Smooth muscle cell (in vitro differentiated cells): ENCODE measurements at regions not wholly inside any gene's neighbourhood (a gene's known extent, or its start where the extent isn't known, plus 50 kb on each side); places are given as distances from the start of the nearest gene placed in this dataset.
A peak's percentile ranks its signal among the peaks of the same experiment; 100 is the strongest.

Experiments used
- DNase-seq: peaks from one replicate; lab custom pipeline; 2025; ENCODE audit not compliant: unreplicated experiment; lab: John Stamatoyannopoulos, UW
- H2AFZ ChIP-seq: fragments of 200-600 bp; sonication (generic); 2 replicates; pipeline ENCODE4 v1.6.0; 2016; ENCODE audit warnings: antibody characterized with exemption, low read depth, mild to moderate bottlenecking
- H3F3A ChIP-seq: fragments of 200-600 bp; sonication (generic); 2 replicates; pipeline ENCODE4 v1.6.0; 2017; ENCODE audit warnings: antibody characterized with exemption, low read depth
- H3K27ac ChIP-seq: fragments of 200-600 bp; sonication (generic); 2 replicates; pipeline ENCODE4 v1.5.1; 2016; ENCODE audit warnings: low read depth, mild to moderate bottlenecking
- H3K27me3 ChIP-seq: fragments of 200-600 bp; sonication (generic); 2 replicates; pipeline ENCODE4 v1.6.1; 2016; ENCODE audit warnings: low read depth, mild to moderate bottlenecking
- H3K36me3 ChIP-seq: fragments of 200-600 bp; sonication (generic); 2 replicates; pipeline ENCODE4 v1.5.1; 2016; ENCODE audit warnings: low read depth
- H3K4me1 ChIP-seq: fragments of 200-600 bp; sonication (generic); 2 replicates; pipeline ENCODE4 v1.5.1; 2016; ENCODE audit warnings: low read depth
- H3K4me2 ChIP-seq: fragments of 200-600 bp; sonication (generic); 2 replicates; pipeline ENCODE4 v1.6.0; 2016; ENCODE audit warnings: mild to moderate bottlenecking
- H3K4me3 ChIP-seq: fragments of 200-600 bp; sonication (generic); 2 replicates; pipeline ENCODE4 v1.5.1; 2016; ENCODE audit warnings: mild to moderate bottlenecking
- H3K79me2 ChIP-seq: fragments of 200-600 bp; sonication (generic); 2 replicates; pipeline ENCODE4 v1.6.0; 2016; ENCODE audit warnings: low read depth, mild to moderate bottlenecking
- H3K9ac ChIP-seq: fragments of 200-600 bp; sonication (generic); 2 replicates; pipeline ENCODE4 v1.6.0; 2016; ENCODE audit warnings: low read depth
- H3K9me3 ChIP-seq: fragments of 200-600 bp; sonication (generic); replicated peaks from 2 replicates; pipeline ENCODE4 v1.5.1; 2016; ENCODE audit warnings: low read depth
- H4K20me1 ChIP-seq: fragments of 200-600 bp; sonication (generic); 2 replicates; pipeline ENCODE4 v1.6.0; 2016; ENCODE audit warnings: low read depth
- CTCF ChIP-seq: fragments of 200-600 bp; sonication (generic); IDR thresholded peaks from 2 replicates; pipeline ENCODE4 v1.5.1; 2017; ENCODE audit warnings: borderline replicate concordance, mild to moderate bottlenecking, antibody characterized with exemption; ENCODE audit not compliant: insufficient read depth, poor library complexity, severe bottlenecking
- WGBS: methylation state at CpG from one replicate; pipeline ENCODE4 v1.1.7; 2016; ENCODE audit warnings: low lambda C conversion rate; 5-methylcytosine and 5-hydroxymethylcytosine counted together

GRCh38 chr10:28775773-28776172 is 98.5 kb downstream of the BAMBI start:
- Histone ChIP-seq H3K36me3 (no peaks in the 10 kb centered on the region), H3K79me2 (no peaks in the 10 kb centered on the region), H3K4me3 (no peak overlapping the region), H3K27ac (no peak overlapping the region), H3K27me3 (no peaks in the 10 kb centered on the region), H3K4me1 (peaks cover 4% of the 10 kb centered on the region), H3K9me3 (no peaks in the 10 kb centered on the region), H4K20me1 (no peaks in the 10 kb centered on the region), H3K4me2 (no peak overlapping the region), H2AFZ (no peak overlapping the region), H3K9ac (no peak overlapping the region), H3F3A (no peaks in the 10 kb centered on the region)
- TF ChIP-seq CTCF: no peak
- DNase-seq: no peak
- WGBS: 96% methylated on average over 3 of the region's 3 CpGs

- no peaks in the 10 kb centered on the region for H4K20me1 ChIP-seq
Observed at GRCh38 chr10:28776519-28776918, 99.2 kb downstream of the BAMBI start.

GRCh38 chr10:28777911-28778310 is 100.6 kb downstream of the BAMBI start:
- no peaks in the 10 kb centered on the region for H3K27me3 ChIP-seq
- DNase-seq: no peak
- peak overlapping the region; percentile 8 for H3K27ac ChIP-seq
- no peaks in the 10 kb centered on the region for H3K36me3 ChIP-seq
- no peaks in the 10 kb centered on the region for H3K79me2 ChIP-seq
- no peak for TF ChIP-seq CTCF
- no peak overlapping the region for H3K4me3 ChIP-seq
- H3F3A ChIP-seq: no peaks in the 10 kb centered on the region
- H3K4me1 ChIP-seq: peaks cover 4% of the 10 kb centered on the region
- no peak overlapping the region for H3K9ac ChIP-seq
- no peaks in the 10 kb centered on the region for H4K20me1 ChIP-seq
- 85% methylated on average over 2 of the region's 2 CpGs for WGBS
- H2AFZ ChIP-seq: no peak overlapping the region
- no peaks in the 10 kb centered on the region for H3K9me3 ChIP-seq
- no peak overlapping the region for H3K4me2 ChIP-seq

More at GRCh38 chr10:28776519-28776918, 99.2 kb downstream of the BAMBI start:
- Histone ChIP-seq H3K4me1 (peaks cover 4% of the 10 kb centered on the region), H3K4me2 (no peak overlapping the region), H3F3A (no peaks in the 10 kb centered on the region), H2AFZ (no peak overlapping the region), H3K27ac (no peak overlapping the region), H3K4me3 (no peak overlapping the region), H3K9ac (no peak overlapping the region), H3K27me3 (no peaks in the 10 kb centered on the region), H3K36me3 (no peaks in the 10 kb centered on the region), H3K9me3 (no peaks in the 10 kb centered on the region), H3K79me2 (no peaks in the 10 kb centered on the region)
- WGBS: 89% methylated on average over 2 of the region's 2 CpGs
- TF ChIP-seq CTCF: no peak
- DNase-seq: no peak

GRCh38 chr10:28778524-28778923 is 101.2 kb downstream of the BAMBI start:
- no peaks in the 10 kb centered on the region for H3K9me3 ChIP-seq
- peaks cover 9% of the 10 kb centered on the region for H3K4me1 ChIP-seq
- no peak overlapping the region for H3K4me3 ChIP-seq
- H3K27ac ChIP-seq: peak overlapping the region; percentile 37
- no peak overlapping the region for H2AFZ ChIP-seq
- H3K9ac ChIP-seq: no peak overlapping the region
- no peaks in the 10 kb centered on the region for H3F3A ChIP-seq
- DNase-seq: no peak
- H3K36me3 ChIP-seq: no peaks in the 10 kb centered on the region
- no peak overlapping the region for H3K4me2 ChIP-seq
- H3K27me3 ChIP-seq: no peaks in the 10 kb centered on the region
- H4K20me1 ChIP-seq: no peaks in the 10 kb centered on the region
- H3K79me2 ChIP-seq: no peaks in the 10 kb centered on the region
- WGBS: 47% methylated on average over 2 of the region's 2 CpGs
- no peak for TF ChIP-seq CTCF
